Esophagus squamous epithelium (tissue), 5 donors: ENCODE measurements at regions not wholly inside any gene's neighbourhood (a gene's known extent, or its start where the extent isn't known, plus 50 kb on each side); places are given as distances from the start of the nearest gene placed in this dataset.

ENCODE experiments used
- DNase-seq: peaks from one replicate; lab custom pipeline; 2025; lab: John Stamatoyannopoulos, UW
- H3K27ac ChIP-seq, 4 donors: fragments of 200-600 bp; sonication (generic); one replicate each; pipeline ENCODE4 v1.5.1; 2016 to 2019; ENCODE audit warnings: mild to moderate bottlenecking in 1 of 4
- H3K27me3 ChIP-seq, 4 donors: fragments of 200-600 bp; sonication (generic); 1 replicate in 3 of 4; 2 replicates in 1 of 4; pipeline versions ENCODE4 v1.5.1 to v1.6.0; 2017 to 2021; ENCODE audit warnings: antibody characterized with exemption in 1 of 4
- H3K36me3 ChIP-seq, 3 donors: fragments of 200-600 bp; sonication (generic); one replicate each; pipeline ENCODE4 v1.5.1; 2016 to 2019
- H3K4me1 ChIP-seq, 3 donors: fragments of 200-600 bp; sonication (generic); one replicate each; pipeline ENCODE4 v1.5.1; 2017 to 2019
- H3K4me3 ChIP-seq, 4 donors: fragments of 200-600 bp; sonication (generic); 1 replicate in 3 of 4; 2 replicates in 1 of 4; pipeline ENCODE4 v1.5.1; 2016 to 2019; ENCODE audit warnings: mild to moderate bottlenecking in 2 of 4, moderate library complexity in 1 of 4
- H3K9me3 ChIP-seq, 3 donors: fragments of 200-600 bp; sonication (generic); one replicate each; pipeline ENCODE4 v1.5.1; 2016 to 2019
- POLR2A ChIP-seq, 4 donors: fragments of 450-650 bp; IDR thresholded peaks; one replicate each; pipeline ENCODE4 v1.6.1; 2017; ENCODE audit warnings: antibody characterized with exemption in 4 of 4, mild to moderate bottlenecking in 4 of 4, moderate library complexity in 3 of 4
- WGBS, 2 donors: methylation state at CpG; one replicate each; pipeline ENCODE4 v1.1.5; 2018; 5-methylcytosine and 5-hydroxymethylcytosine counted together
- intact Hi-C: fragments of 100-400 bp; cut with DNase I; formaldehyde crosslinking; loops from one replicate; pipeline ENCODE4 v1.15.0; 2022
- TF ChIP-seq, protein P1 (sequence below), 6 experiments: fragments of 450-650 bp in 4 of 6; fragments of 200-600 bp in 2 of 6; sonication (generic) in 2 of 6; IDR thresholded peaks; one replicate each; pipeline ENCODE4 v1.5.1; 2016 to 2019; ENCODE audit warnings: antibody characterized with exemption in 6 of 6, mild to moderate bottlenecking in 4 of 6, moderate library complexity in 4 of 6
- donor health status: DM: yes; HTN: yes; CAD: no.

DNA sequence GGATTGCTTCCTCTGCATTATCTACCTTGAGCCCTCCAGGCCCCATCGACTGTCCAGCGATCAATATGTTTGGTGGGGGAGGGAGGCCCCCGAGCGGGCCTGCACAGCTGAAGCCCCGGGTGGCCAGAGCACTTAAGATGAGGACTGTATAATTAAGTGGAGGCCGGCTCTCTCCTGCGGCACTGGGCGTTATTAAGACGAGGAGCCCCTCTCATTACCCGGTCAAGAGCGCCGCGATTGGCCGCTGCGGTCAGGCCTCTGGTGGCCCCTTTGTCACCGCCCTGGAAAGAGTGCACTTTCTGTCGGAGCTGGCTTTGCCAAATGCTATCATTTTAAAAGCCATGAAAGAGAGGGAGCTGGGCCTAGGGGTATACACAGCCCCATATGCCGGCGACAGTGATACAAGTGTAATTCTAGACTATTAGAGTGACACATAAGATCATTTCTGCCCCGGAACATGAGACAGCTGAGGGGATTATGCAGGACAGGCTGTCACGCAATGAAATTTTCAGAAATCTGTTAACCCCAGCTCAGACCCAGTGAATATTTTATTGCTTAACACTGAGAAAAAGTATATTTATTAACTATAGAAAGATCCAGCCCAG lies 106.3 kb upstream of the IRX1 start:
- Histone ChIP-seq H3K27me3 (no peaks in the 10 kb centered on the region), H3K36me3 (no peaks in the 10 kb centered on the region), H3K27ac (no peak overlapping the region), H3K9me3 (no peaks in the 10 kb centered on the region), H3K4me3 (no peak overlapping the region), H3K4me1 (no peaks in the 10 kb centered on the region)
- no peak for DNase-seq
- intact Hi-C loops, result no loop called here
- TF ChIP-seq, protein P1, sequence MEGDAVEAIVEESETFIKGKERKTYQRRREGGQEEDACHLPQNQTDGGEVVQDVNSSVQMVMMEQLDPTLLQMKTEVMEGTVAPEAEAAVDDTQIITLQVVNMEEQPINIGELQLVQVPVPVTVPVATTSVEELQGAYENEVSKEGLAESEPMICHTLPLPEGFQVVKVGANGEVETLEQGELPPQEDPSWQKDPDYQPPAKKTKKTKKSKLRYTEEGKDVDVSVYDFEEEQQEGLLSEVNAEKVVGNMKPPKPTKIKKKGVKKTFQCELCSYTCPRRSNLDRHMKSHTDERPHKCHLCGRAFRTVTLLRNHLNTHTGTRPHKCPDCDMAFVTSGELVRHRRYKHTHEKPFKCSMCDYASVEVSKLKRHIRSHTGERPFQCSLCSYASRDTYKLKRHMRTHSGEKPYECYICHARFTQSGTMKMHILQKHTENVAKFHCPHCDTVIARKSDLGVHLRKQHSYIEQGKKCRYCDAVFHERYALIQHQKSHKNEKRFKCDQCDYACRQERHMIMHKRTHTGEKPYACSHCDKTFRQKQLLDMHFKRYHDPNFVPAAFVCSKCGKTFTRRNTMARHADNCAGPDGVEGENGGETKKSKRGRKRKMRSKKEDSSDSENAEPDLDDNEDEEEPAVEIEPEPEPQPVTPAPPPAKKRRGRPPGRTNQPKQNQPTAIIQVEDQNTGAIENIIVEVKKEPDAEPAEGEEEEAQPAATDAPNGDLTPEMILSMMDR (IDR thresholded peaks at IDR 0.05), result no peak
- no peak for TF ChIP-seq POLR2A (IDR thresholded peaks at IDR 0.05)
- 87 to 88% methylated on average over 7 to 17 of the region's 21 CpGs for WGBS, 2 donors

DNA sequence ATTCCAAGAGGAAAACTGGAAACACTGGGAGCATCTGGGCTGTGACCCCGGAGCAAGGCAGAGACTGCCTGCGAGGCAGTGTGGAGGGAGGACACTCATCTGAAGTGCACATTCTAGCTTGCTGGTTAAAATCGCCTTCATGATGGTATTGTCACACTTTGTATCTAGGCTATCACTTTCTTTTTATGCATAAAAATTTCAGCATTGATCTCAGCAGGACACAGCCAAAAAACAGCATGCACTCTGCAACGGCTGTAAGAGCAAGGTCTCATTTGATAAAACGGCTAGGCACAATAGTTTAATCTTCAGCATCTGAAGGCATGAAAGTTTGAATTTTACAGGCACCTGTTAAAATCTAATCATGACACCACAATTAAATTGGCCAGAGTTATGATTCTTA lies 110.8 kb upstream of the IRX1 start:
- no peaks in the 10 kb centered on the region for H3K27me3 ChIP-seq
- TF ChIP-seq, protein P1 (IDR thresholded peaks at IDR 0.05), result no peak
- no peak for TF ChIP-seq POLR2A (IDR thresholded peaks at IDR 0.05)
- WGBS, 2 donors, result 52 to 69% methylated on average over 5 of the region's 5 CpGs
- no peaks in the 10 kb centered on the region for H3K9me3 ChIP-seq
- DNase-seq, result no peak
- no peak overlapping the region for H3K4me3 ChIP-seq
- no peak overlapping the region for H3K27ac ChIP-seq
- no peaks in the 10 kb centered on the region for H3K36me3 ChIP-seq
- intact Hi-C loops, result no loop called here
- no peaks in the 10 kb centered on the region for H3K4me1 ChIP-seq

GRCh38 chr5:3481175-3481574 lies 114.5 kb upstream of the IRX1 start:
- intact Hi-C loops, result no loop called here

GRCh38 chr5:3475674-3476073 lies 120.0 kb upstream of the IRX1 start:
- DNase-seq, result no peak
- Histone ChIP-seq H3K27me3 (no peaks in the 10 kb centered on the region), H3K4me3 (no peak overlapping the region), H3K4me1 (no peaks in the 10 kb centered on the region), H3K36me3 (no peaks in the 10 kb centered on the region), H3K27ac (no peak overlapping the region), H3K9me3 (no peaks in the 10 kb centered on the region)
- intact Hi-C loops, result no loop called here
- no peak for TF ChIP-seq POLR2A (IDR thresholded peaks at IDR 0.05)
- TF ChIP-seq, protein P1 (IDR thresholded peaks at IDR 0.05), result no peak
- WGBS, 2 donors, result 57 to 88% methylated on average over 1 of the region's 1 CpG

More at GRCh38 chr5:3481175-3481574, 114.5 kb upstream of the IRX1 start:
- H3K27ac ChIP-seq, result no peak overlapping the region
- no peaks in the 10 kb centered on the region for H3K9me3 ChIP-seq
- TF ChIP-seq POLR2A (IDR thresholded peaks at IDR 0.05), result no peak
- TF ChIP-seq, protein P1 (IDR thresholded peaks at IDR 0.05), result no peak
- no peak overlapping the region for H3K4me3 ChIP-seq
- no peak for DNase-seq
- H3K36me3 ChIP-seq, result no peaks in the 10 kb centered on the region
- no peaks in the 10 kb centered on the region for H3K4me1 ChIP-seq
- no peaks in the 10 kb centered on the region for H3K27me3 ChIP-seq
- WGBS, 2 donors, result 33 to 42% methylated on average over 1 to 2 of the region's 3 CpGs

DNA sequence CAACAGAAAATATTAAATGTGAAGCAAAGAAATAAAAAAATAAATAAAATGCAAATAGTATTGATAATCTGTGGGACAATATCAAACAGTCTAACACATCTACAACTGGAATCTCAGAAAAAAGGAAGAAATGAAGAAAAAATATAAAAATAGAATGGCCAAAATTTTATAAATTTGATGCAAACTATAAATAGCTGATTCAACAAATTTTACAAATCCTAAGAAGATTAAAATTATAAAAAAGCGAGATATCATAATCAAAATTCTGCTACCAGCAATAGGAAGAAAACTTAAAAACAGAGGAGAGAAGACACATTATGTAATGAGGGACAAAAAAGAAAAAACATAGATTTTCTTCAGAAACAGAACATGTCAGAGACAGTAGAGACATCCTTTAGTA lies 129.2 kb upstream of the IRX1 start:
- 87 to 92% methylated on average over 1 of the region's 1 CpG for WGBS, 2 donors
- no peak for TF ChIP-seq POLR2A (IDR thresholded peaks at IDR 0.05)
- TF ChIP-seq, protein P1 (IDR thresholded peaks at IDR 0.05), result no peak
- no peaks in the 10 kb centered on the region for H3K36me3 ChIP-seq
- intact Hi-C loops, result no loop called here
- DNase-seq, result no peak
- H3K27me3 ChIP-seq, result no peaks in the 10 kb centered on the region
- peaks cover 0 to 9% (median 0%) of the 10 kb centered on the region in 3 donors for H3K9me3 ChIP-seq
- no peak overlapping the region for H3K27ac ChIP-seq
- no peaks in the 10 kb centered on the region for H3K4me1 ChIP-seq
- no peak overlapping the region for H3K4me3 ChIP-seq
